Skeletal muscle tissue (tissue), 3 donors: ENCODE measurements at regions not wholly inside any gene's neighbourhood (a gene's known extent, or its start where the extent isn't known, plus 50 kb on each side); places are given as distances from the start of the nearest gene placed in this dataset.
"Not testable (repeated sequence)": the region's sequence is repeated elsewhere in the genome, so short reads cannot be mapped to it uniquely, and the experiment has no call there.

Source experiments
- H3K27ac ChIP-seq: one replicate; pipeline ENCODE4 v1.7.0; 2013; ENCODE audit warnings: mild to moderate bottlenecking, low read depth, low read length, inconsistent platforms
- H3K27me3 ChIP-seq, 3 donors: one replicate each; pipeline ENCODE4 v1.7.0; 2013; ENCODE audit warnings: low read length in 3 of 3; ENCODE audit not compliant: control insufficient read depth in 3 of 3, insufficient read depth in 3 of 3
- H3K36me3 ChIP-seq, 3 donors: one replicate each; pipeline ENCODE4 v1.7.0; 2013; ENCODE audit warnings: low read length in 3 of 3; ENCODE audit not compliant: control insufficient read depth in 3 of 3, insufficient read depth in 3 of 3
- H3K4me1 ChIP-seq, 3 donors: one replicate each; pipeline ENCODE4 v1.7.0; 2013; ENCODE audit warnings: low read length in 3 of 3, mild to moderate bottlenecking in 3 of 3; ENCODE audit not compliant: control insufficient read depth in 3 of 3, insufficient read depth in 3 of 3
- H3K4me3 ChIP-seq, 3 donors: one replicate each; pipeline ENCODE4 v1.7.0; 2013; ENCODE audit warnings: low read length in 3 of 3
- H3K9ac ChIP-seq, 3 donors: one replicate each; pipeline ENCODE4 v1.7.0; 2013; ENCODE audit warnings: low read length in 3 of 3, mild to moderate bottlenecking in 3 of 3, moderate library complexity in 2 of 3, low read depth in 1 of 3
- H3K9me3 ChIP-seq, 3 donors: one replicate each; pipeline ENCODE4 v1.7.0; 2013; ENCODE audit warnings: low read length in 3 of 3; ENCODE audit not compliant: control insufficient read depth in 3 of 3
- donor health status: Osteomylitis.

DNA sequence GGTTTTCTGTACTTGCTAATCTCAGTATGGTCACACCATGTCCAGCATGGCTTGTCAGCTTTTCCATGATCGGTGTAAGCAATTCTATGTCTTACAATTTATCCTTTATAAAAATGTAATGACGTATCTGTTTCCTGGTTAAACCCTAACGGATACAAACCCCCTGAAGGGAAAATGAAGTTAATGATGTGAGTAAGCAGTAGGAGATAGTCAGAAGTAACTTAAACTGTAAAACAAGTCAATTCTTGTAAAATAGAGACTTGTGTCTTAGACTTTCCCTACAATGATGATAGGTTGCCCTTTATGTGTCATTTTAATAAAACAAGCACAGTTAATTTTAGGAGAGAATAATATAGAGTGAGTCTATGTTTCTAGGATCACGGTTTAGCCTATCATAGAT, 1365.9 kb upstream of the SLC39A10 start:
- no peaks in the 10 kb centered on the region for H3K36me3 ChIP-seq

DNA sequence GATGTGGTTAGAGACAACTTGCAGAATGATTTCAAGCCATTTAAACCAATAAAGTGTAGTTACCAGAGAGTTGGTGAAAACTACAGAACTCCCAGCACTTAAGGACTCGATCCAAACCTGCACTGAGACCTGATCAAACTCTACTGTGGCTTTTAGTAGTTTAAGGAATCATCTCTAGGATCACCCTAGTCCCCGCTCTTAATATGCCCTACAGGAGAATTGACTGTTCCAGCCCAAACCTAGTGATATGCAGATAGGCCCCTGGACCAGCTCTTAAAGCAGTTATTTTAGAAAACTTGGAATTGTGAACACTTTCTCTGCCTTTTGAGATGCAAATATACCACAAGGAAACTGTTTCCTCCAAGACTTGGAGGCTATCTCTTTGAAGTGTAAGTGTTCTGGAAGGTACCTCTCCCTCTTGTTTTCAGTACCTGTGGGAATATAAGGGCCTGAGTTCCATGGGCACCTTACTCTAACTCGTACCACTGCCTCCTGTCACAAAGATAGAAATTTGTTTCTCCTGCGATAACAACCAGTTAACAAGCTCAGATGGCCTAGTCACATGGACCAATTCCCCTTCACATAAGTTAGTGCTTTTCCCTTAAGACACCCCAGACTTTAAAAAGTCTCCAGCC, 1367.2 kb upstream of the SLC39A10 start:
- Histone ChIP-seq H3K36me3 (no peaks in the 10 kb centered on the region), H3K4me3 (no peak overlapping the region), H3K27me3 (no peaks in the 10 kb centered on the region), H3K4me1 (no peaks in the 10 kb centered on the region), H3K9ac (no peak overlapping the region), H3K27ac (no peak overlapping the region), H3K9me3 (no peaks in the 10 kb centered on the region)

More for the DNA sequence above, 1365.9 kb upstream of the SLC39A10 start:
- Histone ChIP-seq H3K9ac (no peak overlapping the region), H3K27ac (no peak overlapping the region), H3K4me3 (no peak overlapping the region), H3K4me1 (no peaks in the 10 kb centered on the region), H3K9me3 (no peaks in the 10 kb centered on the region), H3K27me3 (no peaks in the 10 kb centered on the region)

GRCh38 chr2:194276667-194277066, 1380.4 kb upstream of the SLC39A10 start:
- H3K4me3 ChIP-seq, H3K27ac ChIP-seq, H3K27me3 ChIP-seq, H3K9ac ChIP-seq, H3K4me1 ChIP-seq, H3K9me3 ChIP-seq, H3K36me3 ChIP-seq: not testable (repeated sequence)

GRCh38 chr2:194271293-194271961, 1385.6 kb upstream of the SLC39A10 start:
- no peaks in the 10 kb centered on the region for H3K27me3 ChIP-seq
- H3K9ac ChIP-seq, result no peak overlapping the region
- no peaks in the 10 kb centered on the region for H3K36me3 ChIP-seq
- H3K4me3 ChIP-seq, result no peak overlapping the region
- no peaks in the 10 kb centered on the region for H3K4me1 ChIP-seq
- H3K9me3 ChIP-seq, result no peaks in the 10 kb centered on the region
- H3K27ac ChIP-seq, result no peak overlapping the region

- Histone ChIP-seq H3K4me3 (no peak overlapping the region), H3K27me3 (no peaks in the 10 kb centered on the region), H3K9ac (no peak overlapping the region), H3K4me1 (no peaks in the 10 kb centered on the region), H3K27ac (no peak overlapping the region), H3K36me3 (no peaks in the 10 kb centered on the region), H3K9me3 (no peaks in the 10 kb centered on the region)
Observed at GRCh38 chr2:194270648-194271047, 1386.4 kb upstream of the SLC39A10 start.

DNA sequence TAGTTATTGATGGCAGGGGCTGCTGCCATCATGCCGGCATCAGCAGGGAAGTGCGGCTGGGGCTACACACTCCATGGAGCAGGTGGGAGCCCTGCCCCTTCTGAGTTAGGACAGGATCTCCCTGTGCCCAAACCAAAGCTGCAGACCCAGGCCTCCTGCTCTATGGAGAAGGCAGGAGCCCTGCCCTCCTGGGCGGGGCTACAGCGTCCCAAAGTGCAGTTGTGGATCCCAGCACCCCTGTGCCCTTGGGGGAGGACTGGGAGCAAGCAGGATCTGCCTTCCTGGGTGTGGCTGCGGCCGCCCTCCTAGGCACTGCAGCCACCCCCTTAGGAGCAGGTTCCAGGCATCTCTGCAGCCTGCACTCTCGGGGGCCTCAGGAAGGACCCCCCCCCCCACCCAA, 1392.4 kb upstream of the SLC39A10 start:
- Histone ChIP-seq H3K27me3 (no peaks in the 10 kb centered on the region), H3K9ac (no peak overlapping the region), H3K4me1 (no peaks in the 10 kb centered on the region), H3K4me3 (no peak overlapping the region), H3K36me3 (no peaks in the 10 kb centered on the region), H3K9me3 (no peaks in the 10 kb centered on the region), H3K27ac (no peak overlapping the region)

DNA sequence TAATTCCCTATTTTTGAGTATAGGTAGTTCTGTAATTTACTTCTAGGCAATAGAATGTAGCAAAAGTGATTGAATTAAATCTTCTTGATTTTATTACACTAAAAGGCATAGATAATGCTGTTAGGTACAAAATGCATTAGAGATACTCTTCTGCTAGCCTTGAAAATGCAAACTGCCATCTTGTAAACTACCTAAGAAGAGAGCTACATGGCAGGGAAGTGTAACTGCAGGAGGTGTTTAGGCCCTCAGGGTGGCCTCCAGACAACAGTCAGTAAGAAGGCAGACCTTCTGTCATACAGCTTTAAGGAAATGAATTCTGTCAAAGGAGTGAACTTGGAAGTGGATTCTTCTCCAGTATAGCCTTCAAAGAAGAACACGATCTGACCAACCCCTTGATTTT, 1396.8 kb upstream of the SLC39A10 start:
- no peak overlapping the region for H3K27ac ChIP-seq
- no peaks in the 10 kb centered on the region for H3K27me3 ChIP-seq
- H3K4me1 ChIP-seq, result no peaks in the 10 kb centered on the region
- H3K9ac ChIP-seq, result no peak overlapping the region
- H3K36me3 ChIP-seq, result no peaks in the 10 kb centered on the region
- no peak overlapping the region for H3K4me3 ChIP-seq
- no peaks in the 10 kb centered on the region for H3K9me3 ChIP-seq

- H3K27me3 ChIP-seq, result no peaks in the 10 kb centered on the region
- no peaks in the 10 kb centered on the region for H3K4me1 ChIP-seq
- no peaks in the 10 kb centered on the region for H3K36me3 ChIP-seq
- no peak overlapping the region for H3K27ac ChIP-seq
- H3K9me3 ChIP-seq, result no peaks in the 10 kb centered on the region
- no peak overlapping the region for H3K4me3 ChIP-seq
- H3K9ac ChIP-seq, result no peak overlapping the region
Observed at GRCh38 chr2:194257095-194257494, 1399.9 kb upstream of the SLC39A10 start.

DNA sequence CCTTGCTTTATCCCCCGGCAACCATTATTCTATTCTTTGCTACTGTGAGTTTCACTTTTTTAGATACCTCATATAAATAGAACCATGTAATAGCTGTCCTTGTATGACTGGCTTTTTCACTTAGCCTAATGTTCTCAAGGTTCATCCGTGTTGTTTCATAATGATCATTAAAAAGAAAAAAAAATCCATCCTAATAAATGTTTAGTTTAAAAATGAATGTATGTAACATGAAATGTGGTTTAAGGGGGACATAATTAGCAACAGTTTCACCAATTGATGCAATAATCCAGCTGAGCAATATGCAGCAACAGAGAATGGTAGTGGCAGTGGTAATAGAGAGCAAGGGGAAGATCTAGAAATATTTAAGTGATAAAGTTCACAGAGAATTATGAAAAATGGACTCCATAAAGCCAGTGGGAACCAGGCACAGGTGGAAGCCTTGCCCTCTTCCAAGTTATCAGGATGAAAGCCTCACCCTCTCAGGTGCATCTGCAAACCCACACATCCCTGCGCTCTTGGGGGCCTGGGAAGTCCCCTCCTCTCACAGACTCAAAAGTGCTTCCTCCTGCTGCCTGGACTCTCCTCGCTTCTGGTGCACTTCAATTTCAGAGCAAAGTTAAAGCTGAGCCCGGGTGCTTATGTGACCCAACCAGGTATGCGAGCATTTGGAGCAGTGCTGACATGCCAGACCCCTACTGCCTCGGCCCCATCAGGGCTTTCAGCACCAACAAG, 1403.3 kb upstream of the SLC39A10 start:
- Histone ChIP-seq H3K27me3 (no peaks in the 10 kb centered on the region), H3K4me3 (no peak overlapping the region), H3K9ac (no peak overlapping the region), H3K9me3 (no peaks in the 10 kb centered on the region), H3K36me3 (no peaks in the 10 kb centered on the region), H3K27ac (no peak overlapping the region), H3K4me1 (no peaks in the 10 kb centered on the region)

- Histone ChIP-seq H3K36me3 (no peaks in the 10 kb centered on the region), H3K9me3 (no peaks in the 10 kb centered on the region), H3K27ac (no peak overlapping the region), H3K4me3 (no peak overlapping the region), H3K27me3 (no peaks in the 10 kb centered on the region), H3K4me1 (no peaks in the 10 kb centered on the region), H3K9ac (no peak overlapping the region)
Observed at GRCh38 chr2:194252127-194252526, 1404.9 kb upstream of the SLC39A10 start.
